ENCODE measurements at regions not wholly inside any gene's neighbourhood (a gene's known extent, or its start where the extent isn't known, plus 50 kb on each side); places are given as distances from the start of the nearest gene placed in this dataset.

- DNase-seq = no peak
- Histone ChIP-seq H3K4me3 (ENCODE audit: low read depth, low read length) (no peak overlapping the region), H3K36me3 (replicated peaks) (no peaks in the 10 kb centered on the region), H3K27ac (no peak overlapping the region), H3K27me3 (replicated peaks) (no peaks in the 10 kb centered on the region)
- in situ Hi-C loops (cut with HindIII; ENCODE audit: low pct_ligation_motif_present, low sequenced_read_pairs) = no loop called here
- TF ChIP-seq CTCF (IDR thresholded peaks at IDR 0.05; ENCODE audit: low read depth, low read length, missing control alignments) = no peak
These were observed 262.9 kb downstream of the IRX1 start for GRCh38 chr5:3858524-3858923.

- Histone ChIP-seq H3K4me3 (ENCODE audit: low read depth, low read length) (no peak overlapping the region), H3K27ac (no peak overlapping the region), H3K27me3 (replicated peaks) (no peaks in the 10 kb centered on the region), H3K36me3 (replicated peaks) (no peaks in the 10 kb centered on the region)
- DNase-seq = no peak
- no peak for TF ChIP-seq CTCF (IDR thresholded peaks at IDR 0.05; ENCODE audit: low read depth, low read length, missing control alignments)
- in situ Hi-C loops (cut with HindIII; ENCODE audit: low pct_ligation_motif_present, low sequenced_read_pairs) = no loop called here
These were observed 267.3 kb downstream of the IRX1 start for GRCh38 chr5:3862906-3863305.

- H3K27ac ChIP-seq = no peak overlapping the region
- DNase-seq = no peak
- in situ Hi-C loops (cut with HindIII; ENCODE audit: low pct_ligation_motif_present, low sequenced_read_pairs) = no loop called here
- no peaks in the 10 kb centered on the region for H3K36me3 ChIP-seq (replicated peaks)
- no peak for TF ChIP-seq CTCF (IDR thresholded peaks at IDR 0.05; ENCODE audit: low read depth, low read length, missing control alignments)
- H3K27me3 ChIP-seq (replicated peaks) = no peaks in the 10 kb centered on the region
- H3K4me3 ChIP-seq (ENCODE audit: low read depth, low read length) = no peak overlapping the region
These were observed 279.5 kb downstream of the IRX1 start for GRCh38 chr5:3875144-3875543.

- H3K27ac ChIP-seq = no peak overlapping the region
- no peak overlapping the region for H3K4me3 ChIP-seq (ENCODE audit: low read depth, low read length)
- no peak for DNase-seq
- no peaks in the 10 kb centered on the region for H3K27me3 ChIP-seq (replicated peaks)
- TF ChIP-seq CTCF (IDR thresholded peaks at IDR 0.05; ENCODE audit: low read depth, low read length, missing control alignments) = no peak
- H3K36me3 ChIP-seq (replicated peaks) = no peaks in the 10 kb centered on the region
- in situ Hi-C loops (cut with HindIII; ENCODE audit: low pct_ligation_motif_present, low sequenced_read_pairs) = no loop called here
These were observed 282.6 kb downstream of the IRX1 start for GRCh38 chr5:3878267-3878666.

- H3K4me3 ChIP-seq (ENCODE audit: low read depth, low read length) = no peak overlapping the region
- in situ Hi-C loops (cut with HindIII; ENCODE audit: low pct_ligation_motif_present, low sequenced_read_pairs) = no loop called here
- no peak for TF ChIP-seq CTCF (IDR thresholded peaks at IDR 0.05; ENCODE audit: low read depth, low read length, missing control alignments)
- no peak for DNase-seq
- H3K36me3 ChIP-seq (replicated peaks) = no peaks in the 10 kb centered on the region
- H3K27me3 ChIP-seq (replicated peaks) = no peaks in the 10 kb centered on the region
- no peak overlapping the region for H3K27ac ChIP-seq
These were observed 287.4 kb downstream of the IRX1 start for GRCh38 chr5:3883040-3883439.
